Activated CD4-positive, alpha-beta T cell treated with anti-CD3 and anti-CD28 coated beads, Interleukin-2, amount 10 ng/mL, durations not matched to agents 24 days and 14 days (primary cell): ENCODE measurements at regions not wholly inside any gene's neighbourhood (a gene's known extent, or its start where the extent isn't known, plus 50 kb on each side); places are given as distances from the start of the nearest gene placed in this dataset.
"Not testable (repeated sequence)": the region's sequence is repeated elsewhere in the genome, so short reads cannot be mapped to it uniquely, and the experiment has no call there.

ENCODE experiments used
- DNase-seq: peaks from one replicate; pipeline ENCODE4 v3.0.0; 2022
- H3K27ac Mint-ChIP-seq: one replicate; pipeline ENCODE4 v1.8.0; 2022; ENCODE audit warnings: mild to moderate bottlenecking, mixed read lengths
- H3K27me3 Mint-ChIP-seq: one replicate; pipeline ENCODE4 v1.8.0; 2022; ENCODE audit warnings: mixed read lengths
- H3K36me3 Mint-ChIP-seq: one replicate; pipeline ENCODE4 v1.8.0; 2022; ENCODE audit warnings: low read depth, mild to moderate bottlenecking, mixed read lengths
- H3K4me1 Mint-ChIP-seq: one replicate; pipeline ENCODE4 v1.8.0; 2021; ENCODE audit warnings: mixed read lengths
- H3K4me3 Mint-ChIP-seq: one replicate; pipeline ENCODE4 v1.8.0; 2022; ENCODE audit warnings: mild to moderate bottlenecking, moderate library complexity, mixed read lengths
- H3K9me3 Mint-ChIP-seq: one replicate; pipeline ENCODE4 v1.8.0; 2021; ENCODE audit warnings: mixed read lengths
- intact Hi-C: fragments of 100-400 bp; cut with micrococcal nuclease; formaldehyde crosslinking; loops from one replicate; pipeline ENCODE4 v1.15.1; 2023

GRCh38 chr9:104195142-104195541 is 101.0 kb downstream of the SMC2 start:
- H3K27me3 Mint-ChIP-seq, intact Hi-C loops, H3K36me3 Mint-ChIP-seq, DNase-seq, H3K4me1 Mint-ChIP-seq, H3K9me3 Mint-ChIP-seq, H3K4me3 Mint-ChIP-seq, H3K27ac Mint-ChIP-seq: not testable (repeated sequence)

DNA sequence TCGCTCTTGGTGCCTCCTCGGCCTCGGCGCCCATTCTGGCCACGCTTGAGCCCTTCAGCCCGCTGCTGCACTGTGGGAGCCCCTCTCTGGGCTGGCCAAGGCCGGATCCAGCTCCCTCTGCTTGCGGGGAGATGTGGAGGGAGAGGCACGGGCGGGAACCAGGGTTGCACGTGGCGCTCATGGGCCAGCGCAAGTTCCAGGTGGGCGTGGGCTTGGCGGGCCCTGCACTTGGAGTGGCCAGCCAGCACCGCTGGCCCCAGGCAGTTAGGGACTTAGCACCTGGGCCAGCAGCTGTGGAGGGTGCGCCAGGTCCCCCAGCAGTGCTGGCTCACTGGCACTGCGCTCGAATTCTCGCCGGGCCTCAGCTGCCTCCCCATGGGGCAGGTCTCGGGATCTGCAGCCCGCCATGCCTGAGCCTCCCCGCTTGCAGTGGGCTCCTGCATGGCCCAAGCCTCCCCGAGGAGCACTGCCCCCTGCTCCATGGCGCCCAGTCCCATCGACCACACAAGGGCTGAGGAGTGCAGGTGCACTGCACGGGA is 106.4 kb downstream of the SMC2 start:
- Mint-ChIP-seq H3K4me3 (no peak overlapping the region), H3K27me3 (no peaks in the 10 kb centered on the region), H3K36me3 (no peaks in the 10 kb centered on the region), H3K27ac (no peak overlapping the region), H3K9me3 (no peaks in the 10 kb centered on the region), H3K4me1 (no peaks in the 10 kb centered on the region)
- intact Hi-C loops, result no loop called here
- DNase-seq, result no peak

DNA sequence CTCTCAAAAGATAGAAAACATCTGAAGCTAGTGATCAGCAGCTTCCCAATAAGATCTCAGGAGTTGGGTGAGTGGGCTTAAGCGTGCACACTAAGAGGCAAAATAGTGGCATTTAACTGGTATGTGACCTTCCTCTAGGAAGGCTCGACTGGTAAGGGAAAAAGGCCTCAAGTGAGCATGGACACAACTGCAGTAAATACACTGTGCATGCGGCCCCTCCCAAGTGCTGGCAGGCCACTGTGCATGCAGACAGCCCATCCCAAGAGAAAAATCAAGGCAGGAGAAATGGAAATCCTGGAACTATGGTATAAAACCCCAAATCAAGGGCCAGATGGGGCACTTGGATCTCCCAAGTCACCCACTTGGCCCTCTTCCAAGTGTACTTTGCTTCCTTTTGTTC is 112.7 kb downstream of the SMC2 start:
- Mint-ChIP-seq H3K9me3 (no peaks in the 10 kb centered on the region), H3K36me3 (no peaks in the 10 kb centered on the region), H3K4me1 (no peaks in the 10 kb centered on the region), H3K27ac (no peak overlapping the region), H3K27me3 (no peaks in the 10 kb centered on the region), H3K4me3 (no peak overlapping the region)
- intact Hi-C loops, result no loop called here
- DNase-seq, result no peak

- DNase-seq, result no peak
- no peaks in the 10 kb centered on the region for H3K27me3 Mint-ChIP-seq
- H3K9me3 Mint-ChIP-seq, result no peaks in the 10 kb centered on the region
- no peak overlapping the region for H3K4me3 Mint-ChIP-seq
- intact Hi-C loops, result no loop called here
- H3K36me3 Mint-ChIP-seq, result no peaks in the 10 kb centered on the region
- H3K4me1 Mint-ChIP-seq, result no peaks in the 10 kb centered on the region
- H3K27ac Mint-ChIP-seq, result no peak overlapping the region
These were observed 115.3 kb downstream of the SMC2 start for GRCh38 chr9:104209387-104209786.

DNA sequence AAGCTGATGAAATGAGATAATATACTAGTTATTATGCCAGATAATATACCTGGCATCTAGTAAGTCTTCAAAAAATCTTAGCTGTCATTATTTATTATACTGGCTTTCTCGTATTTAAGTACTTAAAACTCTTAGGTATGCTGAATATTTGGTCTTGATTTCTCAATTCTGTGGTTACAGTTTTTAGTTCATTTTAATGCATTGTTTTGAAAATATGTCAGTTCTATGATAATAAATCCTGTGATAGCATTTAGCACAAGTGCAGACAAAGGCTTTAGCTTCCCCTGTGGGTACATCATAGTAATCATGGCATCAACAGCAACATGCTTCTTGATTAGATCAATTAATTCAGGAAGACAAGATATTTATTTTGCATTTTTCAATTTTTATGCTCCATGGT is 133.0 kb downstream of the SMC2 start:
- Mint-ChIP-seq H3K9me3 (peaks cover under 1% of the 10 kb centered on the region), H3K4me1 (no peaks in the 10 kb centered on the region), H3K36me3 (no peaks in the 10 kb centered on the region), H3K4me3 (no peak overlapping the region), H3K27ac (no peak overlapping the region), H3K27me3 (no peaks in the 10 kb centered on the region)
- intact Hi-C loops, result no loop called here
- no peak for DNase-seq

GRCh38 chr9:104232781-104233341 is 138.8 kb downstream of the SMC2 start:
- intact Hi-C loops, result no loop called here
- H3K4me3 Mint-ChIP-seq, result no peak overlapping the region

GRCh38 chr9:104233366-104233765 is 139.3 kb downstream of the SMC2 start:
- Mint-ChIP-seq H3K27me3 (no peaks in the 10 kb centered on the region), H3K4me3 (no peak overlapping the region), H3K27ac (no peak overlapping the region), H3K4me1 (no peaks in the 10 kb centered on the region), H3K9me3 (no peaks in the 10 kb centered on the region), H3K36me3 (no peaks in the 10 kb centered on the region)
- intact Hi-C loops, result no loop called here
- DNase-seq, result no peak

More at GRCh38 chr9:104232781-104233341, 138.8 kb downstream of the SMC2 start:
- no peak for DNase-seq
- no peaks in the 10 kb centered on the region for H3K9me3 Mint-ChIP-seq
- H3K27me3 Mint-ChIP-seq, result no peaks in the 10 kb centered on the region
- no peak overlapping the region for H3K27ac Mint-ChIP-seq
- no peaks in the 10 kb centered on the region for H3K4me1 Mint-ChIP-seq
- no peaks in the 10 kb centered on the region for H3K36me3 Mint-ChIP-seq

GRCh38 chr9:104234632-104235337 is 140.7 kb downstream of the SMC2 start:
- H3K27me3 Mint-ChIP-seq, intact Hi-C loops, DNase-seq, H3K4me1 Mint-ChIP-seq, H3K9me3 Mint-ChIP-seq, H3K27ac Mint-ChIP-seq, H3K4me3 Mint-ChIP-seq, H3K36me3 Mint-ChIP-seq: not testable (repeated sequence)

DNA sequence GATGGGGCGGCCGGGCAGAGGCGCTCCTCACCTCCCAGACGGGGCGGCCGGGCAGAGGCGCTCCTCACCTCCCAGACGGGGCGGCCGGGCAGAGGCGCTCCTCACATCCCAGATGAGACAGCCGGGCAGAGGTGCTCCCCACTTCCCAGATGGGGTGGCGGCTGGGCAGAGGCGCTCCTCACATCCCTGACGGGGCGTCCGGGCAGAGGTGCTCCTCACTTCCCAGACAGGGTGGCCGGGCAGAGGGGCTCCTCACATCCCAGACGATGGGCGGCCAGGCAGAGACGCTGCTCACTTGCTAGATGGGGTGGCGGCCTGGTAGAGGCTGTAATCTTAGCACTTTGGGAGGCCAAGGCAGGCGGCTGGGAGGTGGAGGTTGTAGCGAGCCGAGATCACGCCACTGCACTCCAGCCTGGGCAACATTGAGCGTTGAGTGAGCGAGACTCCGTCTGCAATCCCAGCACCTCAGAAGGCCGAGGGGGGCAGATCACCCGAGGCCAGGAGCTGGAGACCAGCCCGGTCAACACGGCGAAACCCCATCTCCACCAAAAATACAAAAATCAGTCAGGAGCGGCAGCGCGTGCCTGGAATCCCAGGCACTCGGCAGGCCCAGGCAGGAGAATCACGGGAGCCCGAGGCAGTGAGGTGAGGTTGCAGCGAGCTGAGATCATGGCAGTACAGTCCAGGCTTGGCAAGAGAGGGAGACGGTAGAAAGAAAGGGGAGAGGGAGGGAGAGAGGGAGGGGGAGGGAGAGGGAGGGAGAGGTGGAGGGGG is 141.4 kb downstream of the SMC2 start:
- H3K27ac Mint-ChIP-seq, DNase-seq, H3K4me1 Mint-ChIP-seq, H3K4me3 Mint-ChIP-seq, H3K9me3 Mint-ChIP-seq, intact Hi-C loops, H3K36me3 Mint-ChIP-seq, H3K27me3 Mint-ChIP-seq: not testable (repeated sequence)

- H3K4me1 Mint-ChIP-seq, result no peaks in the 10 kb centered on the region
- intact Hi-C loops, result no loop called here
- H3K27me3 Mint-ChIP-seq, result no peaks in the 10 kb centered on the region
- H3K9me3 Mint-ChIP-seq, result no peaks in the 10 kb centered on the region
- no peak overlapping the region for H3K27ac Mint-ChIP-seq
- no peaks in the 10 kb centered on the region for H3K36me3 Mint-ChIP-seq
- no peak overlapping the region for H3K4me3 Mint-ChIP-seq
- DNase-seq, result no peak
These were observed 144.6 kb downstream of the SMC2 start for GRCh38 chr9:104238668-104239067.

- Mint-ChIP-seq H3K27me3 (no peaks in the 10 kb centered on the region), H3K4me3 (no peak overlapping the region), H3K27ac (no peak overlapping the region), H3K4me1 (no peaks in the 10 kb centered on the region), H3K36me3 (no peaks in the 10 kb centered on the region), H3K9me3 (no peaks in the 10 kb centered on the region)
- intact Hi-C loops, result no loop called here
- DNase-seq, result no peak
These were observed 146.8 kb downstream of the SMC2 start for GRCh38 chr9:104240890-104241289.

- H3K36me3 Mint-ChIP-seq, result no peaks in the 10 kb centered on the region
- H3K27ac Mint-ChIP-seq, result no peak overlapping the region
- no peaks in the 10 kb centered on the region for H3K27me3 Mint-ChIP-seq
- intact Hi-C loops, result no loop called here
- H3K4me1 Mint-ChIP-seq, result no peaks in the 10 kb centered on the region
- H3K9me3 Mint-ChIP-seq, result no peaks in the 10 kb centered on the region
- DNase-seq, result no peak
- no peak overlapping the region for H3K4me3 Mint-ChIP-seq
These were observed 151.8 kb downstream of the SMC2 start for GRCh38 chr9:104245925-104246324.

- DNase-seq, result no peak
- Mint-ChIP-seq H3K4me3 (no peak overlapping the region), H3K27ac (no peak overlapping the region), H3K27me3 (no peaks in the 10 kb centered on the region), H3K36me3 (no peaks in the 10 kb centered on the region), H3K9me3 (no peaks in the 10 kb centered on the region), H3K4me1 (no peaks in the 10 kb centered on the region)
- intact Hi-C loops, result no loop called here
These were observed 153.9 kb downstream of the SMC2 start for GRCh38 chr9:104247899-104248460.
